Activated T-cell treated with anti-CD3 and anti-CD28 coated beads, Interleukin-2, amount 50 U/mL, for 72 hours (primary cell): ENCODE measurements at regions not wholly inside any gene's neighbourhood (a gene's known extent, or its start where the extent isn't known, plus 50 kb on each side); places are given as distances from the start of the nearest gene placed in this dataset.
A peak's percentile ranks its signal among the peaks of the same experiment; 100 is the strongest.

ENCODE experiments used
- ATAC-seq, 2 donors: fragments of 150-1000 bp; cut with Tn5 transposase; replicated peaks in 1 of 2; 2 replicates each; pipeline ENCODE4 v1.10.0; 2021; ENCODE audit warnings: moderate library complexity in 2 of 2, mild to moderate bottlenecking in 1 of 2
- DNase-seq, 2 donors: peaks; one replicate each; pipeline ENCODE4 v3.0.0; 2021 to 2022; ENCODE audit warnings: mixed read lengths in 1 of 2
- H3K27ac Mint-ChIP-seq: one replicate; pipeline ENCODE4 v1.8.0; 2022; ENCODE audit warnings: mild to moderate bottlenecking, moderate library complexity, mixed read lengths
- H3K27me3 Mint-ChIP-seq: one replicate; pipeline ENCODE4 v1.8.0; 2022; ENCODE audit warnings: low read depth, mixed read lengths
- H3K36me3 Mint-ChIP-seq, 2 donors: one replicate each; pipeline ENCODE4 v1.8.0; 2022; ENCODE audit warnings: mixed read lengths in 2 of 2, mild to moderate bottlenecking in 1 of 2; ENCODE audit not compliant: insufficient read depth in 2 of 2
- H3K4me1 Mint-ChIP-seq: one replicate; pipeline ENCODE4 v1.8.0; 2022; ENCODE audit warnings: low read depth, mixed read lengths
- H3K4me3 Mint-ChIP-seq, 2 donors: one replicate each; pipeline ENCODE4 v1.8.0; 2022; ENCODE audit warnings: mild to moderate bottlenecking in 2 of 2, mixed read lengths in 2 of 2, moderate library complexity in 2 of 2
- H3K9me3 Mint-ChIP-seq, 2 donors: one replicate each; pipeline ENCODE4 v1.8.0; 2022; ENCODE audit warnings: mixed read lengths in 2 of 2

- no peak overlapping the region for H3K27ac Mint-ChIP-seq
Observed at GRCh38 chr6:99850841-99851240, 143.2 kb downstream of the MCHR2 start.

GRCh38 chr6:99852031-99852430 lies 142.0 kb downstream of the MCHR2 start:
- H3K4me1 Mint-ChIP-seq: no peaks in the 10 kb centered on the region
- peaks cover 0 to 1% of the 10 kb centered on the region in 2 donors for H3K9me3 Mint-ChIP-seq
- H3K4me3 Mint-ChIP-seq: no peak overlapping the region
- DNase-seq: no peak
- no peak for ATAC-seq
- no peaks in the 10 kb centered on the region for H3K36me3 Mint-ChIP-seq
- peaks cover 36% of the 10 kb centered on the region for H3K27me3 Mint-ChIP-seq
- H3K27ac Mint-ChIP-seq: no peak overlapping the region

More at GRCh38 chr6:99850841-99851240, 143.2 kb downstream of the MCHR2 start:
- Mint-ChIP-seq H3K27me3 (peaks cover 32% of the 10 kb centered on the region), H3K4me1 (no peaks in the 10 kb centered on the region), H3K9me3 (peaks cover 0 to 1% of the 10 kb centered on the region in 2 donors), H3K36me3 (no peaks in the 10 kb centered on the region), H3K4me3 (no peak overlapping the region)
- no peak for ATAC-seq
- no peak for DNase-seq

- ATAC-seq (no peak), DNase-seq (no peak)
- Mint-ChIP-seq H3K4me1 (no peaks in the 10 kb centered on the region), H3K4me3 (no peak overlapping the region), H3K9me3 (no peaks in the 10 kb centered on the region), H3K27ac (no peak overlapping the region), H3K27me3 (peaks cover 51% of the 10 kb centered on the region), H3K36me3 (no peaks in the 10 kb centered on the region)
Observed at GRCh38 chr6:99867026-99867425, 127.0 kb downstream of the MCHR2 start.

GRCh38 chr6:99868074-99868702 lies 125.8 kb downstream of the MCHR2 start:
- Mint-ChIP-seq H3K9me3 (no peaks in the 10 kb centered on the region), H3K36me3 (no peaks in the 10 kb centered on the region), H3K4me3 (peak overlapping the region in 1 of 2 donors; percentile 29), H3K27me3 (peaks cover 53% of the 10 kb centered on the region), H3K4me1 (no peaks in the 10 kb centered on the region), H3K27ac (no peak overlapping the region)
- DNase-seq: peak; percentile 71 to 76
- peak; percentile 60 to 62 for ATAC-seq
